ENCODE measurements at regions not wholly inside any gene's neighbourhood (a gene's known extent, or its start where the extent isn't known, plus 50 kb on each side); places are given as distances from the start of the nearest gene placed in this dataset.
"Not testable (repeated sequence)": the region's sequence is repeated elsewhere in the genome, so short reads cannot be mapped to it uniquely, and the experiment has no call there.

DNA sequence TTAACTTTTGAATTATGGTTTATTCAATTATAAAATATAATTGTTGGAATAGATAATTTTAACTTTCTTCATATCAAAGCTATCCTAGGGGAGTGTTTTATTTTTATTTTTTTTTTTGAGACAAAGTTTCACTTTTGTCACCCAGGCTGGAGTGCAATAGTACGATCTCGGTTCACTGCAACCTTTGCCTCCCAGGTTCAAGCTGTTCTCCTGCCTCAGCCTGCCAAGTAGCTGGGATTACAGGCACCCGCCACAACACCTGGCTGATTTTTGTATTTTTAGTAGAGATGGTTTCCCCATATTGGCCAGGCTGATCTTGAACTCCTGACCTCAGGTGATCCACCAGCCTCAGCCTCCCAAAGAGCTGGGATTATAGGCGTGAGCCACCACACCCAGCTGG lies 489.0 kb upstream of the GRIN3A start:
- 77% methylated on average over 3 of the region's 4 CpGs for WGBS
- not testable (repeated sequence) for H2BK12ac ChIP-seq (ENCODE audit: low read length in 2 of 2); H3K9ac ChIP-seq (ENCODE audit: low read length); H3K36me3 ChIP-seq (ENCODE audit: control insufficient read depth in 1 of 2, insufficient read depth in 2 of 2, low read depth in 1 of 2, low read length in 2 of 2); H2BK5ac ChIP-seq (ENCODE audit: low read depth, low read length, poor library complexity, severe bottlenecking); H3K4me3 ChIP-seq (ENCODE audit: insufficient read depth in 1 of 2, low read depth in 1 of 2, low read length in 2 of 2); H3K4me1 ChIP-seq (ENCODE audit: control insufficient read depth, insufficient read depth, low read depth, low read length); H3K27me3 ChIP-seq (ENCODE audit: control insufficient read depth in 1 of 2, insufficient read depth in 1 of 2, low read length in 2 of 2); H3K79me1 ChIP-seq (replicated peaks; ENCODE audit: low read length, poor library complexity, severe bottlenecking); H4K8ac ChIP-seq (ENCODE audit: low read length); H2BK15ac ChIP-seq (ENCODE audit: low read depth, poor library complexity, severe bottlenecking); H2BK120ac ChIP-seq (ENCODE audit: low read depth, low read length); DNase-seq; H2AFZ ChIP-seq (ENCODE audit: low read depth, low read length); H4K91ac ChIP-seq (ENCODE audit: low read length); H3K4ac ChIP-seq (ENCODE audit: low read depth in 1 of 2, low read length in 2 of 2); H3K4me2 ChIP-seq (ENCODE audit: low read length, poor library complexity, severe bottlenecking); H3K18ac ChIP-seq (ENCODE audit: low read depth in 1 of 2, low read length in 2 of 2); H3K23ac ChIP-seq (ENCODE audit: low read length in 2 of 2); H3K27ac ChIP-seq (ENCODE audit: low read length, poor library complexity, severe bottlenecking); H3K14ac ChIP-seq (ENCODE audit: low read length in 2 of 2); H2AK5ac ChIP-seq (ENCODE audit: low read length, severe bottlenecking); H3K9me3 ChIP-seq (ENCODE audit: control insufficient read depth, low read length)

GRCh38 chr9:102225841-102226441 lies 487.5 kb upstream of the GRIN3A start:
- Histone ChIP-seq H3K9ac (ENCODE audit: low read length) (no peak overlapping the region), H4K8ac (ENCODE audit: low read length) (no peak overlapping the region), H3K27me3 (ENCODE audit: control insufficient read depth in 1 of 2, insufficient read depth in 1 of 2, low read length in 2 of 2) (no peaks in the 10 kb centered on the region), H3K14ac (ENCODE audit: low read length in 2 of 2) (no peak overlapping the region), H2BK120ac (ENCODE audit: low read depth, low read length) (no peak overlapping the region), H3K4ac (ENCODE audit: low read depth in 1 of 2, low read length in 2 of 2) (no peak overlapping the region), H3K23ac (ENCODE audit: low read length in 2 of 2) (no peak overlapping the region), H3K4me2 (ENCODE audit: low read length, poor library complexity, severe bottlenecking) (no peak overlapping the region), H2AK5ac (ENCODE audit: low read length, severe bottlenecking) (no peak overlapping the region), H2BK15ac (ENCODE audit: low read depth, poor library complexity, severe bottlenecking) (no peak overlapping the region), H3K4me3 (ENCODE audit: insufficient read depth in 1 of 2, low read depth in 1 of 2, low read length in 2 of 2) (no peak overlapping the region), H3K36me3 (ENCODE audit: control insufficient read depth in 1 of 2, insufficient read depth in 2 of 2, low read depth in 1 of 2, low read length in 2 of 2) (no peaks in the 10 kb centered on the region), H3K79me1 (replicated peaks; ENCODE audit: low read length, poor library complexity, severe bottlenecking) (no peaks in the 10 kb centered on the region), H4K91ac (ENCODE audit: low read length) (no peak overlapping the region), H2AFZ (ENCODE audit: low read depth, low read length) (no peak overlapping the region), H3K9me3 (ENCODE audit: control insufficient read depth, low read length) (no peaks in the 10 kb centered on the region), H2BK12ac (ENCODE audit: low read length in 2 of 2) (no peak overlapping the region), H3K27ac (ENCODE audit: low read length, poor library complexity, severe bottlenecking) (no peak overlapping the region), H2BK5ac (ENCODE audit: low read depth, low read length, poor library complexity, severe bottlenecking) (no peak overlapping the region), H3K4me1 (ENCODE audit: control insufficient read depth, insufficient read depth, low read depth, low read length) (no peaks in the 10 kb centered on the region), H3K18ac (ENCODE audit: low read depth in 1 of 2, low read length in 2 of 2) (no peak overlapping the region)
- whole genome bisulfite sequencing: 80% methylated on average over 1 of the region's 1 CpG
- no peak for DNase-seq

DNA sequence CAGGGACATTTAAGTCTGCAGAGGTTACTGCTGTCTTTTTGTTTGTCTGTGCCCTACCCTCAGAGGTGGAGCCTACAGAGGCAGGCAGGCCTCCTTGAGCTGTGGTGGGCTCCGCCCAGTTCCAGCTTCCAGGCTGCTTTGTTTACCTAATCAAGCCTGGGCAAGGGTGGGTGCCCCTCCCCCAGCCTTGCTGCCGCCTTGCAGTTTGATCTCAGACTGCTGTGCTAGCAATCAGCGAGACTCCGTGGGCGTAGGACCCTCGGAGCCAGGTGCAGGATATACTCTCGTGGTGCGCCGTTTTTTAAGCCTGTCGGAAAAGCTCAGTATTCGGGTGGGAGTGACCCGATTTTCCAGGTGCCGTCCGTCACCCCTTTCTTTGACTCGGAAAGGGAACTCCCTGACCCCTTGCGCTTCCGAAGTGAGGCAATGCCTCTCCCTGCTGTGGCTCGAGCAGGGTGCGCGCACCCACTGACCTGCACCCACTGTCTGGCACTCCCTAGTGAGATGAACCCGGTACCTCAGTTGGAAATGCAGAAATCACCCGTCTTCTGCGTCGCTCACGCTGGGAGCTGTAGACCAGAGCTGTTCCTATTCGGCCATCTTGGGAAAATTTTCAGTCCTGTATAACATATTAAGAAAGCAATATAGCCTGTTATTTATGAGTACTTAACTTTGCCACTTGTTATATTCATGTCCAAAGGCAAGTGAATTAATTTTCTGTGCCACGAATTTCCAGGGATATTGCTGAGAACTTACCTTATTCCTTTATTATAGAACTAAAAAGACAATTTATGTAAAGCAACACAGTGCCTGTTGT lies 485.1 kb upstream of the GRIN3A start:
- not testable (repeated sequence) for H3K14ac ChIP-seq (ENCODE audit: low read length in 2 of 2); H2BK12ac ChIP-seq (ENCODE audit: low read length in 2 of 2); H3K4me2 ChIP-seq (ENCODE audit: low read length, poor library complexity, severe bottlenecking); H3K18ac ChIP-seq (ENCODE audit: low read depth in 1 of 2, low read length in 2 of 2); H4K91ac ChIP-seq (ENCODE audit: low read length); H3K23ac ChIP-seq (ENCODE audit: low read length in 2 of 2); H4K8ac ChIP-seq (ENCODE audit: low read length); H2BK120ac ChIP-seq (ENCODE audit: low read depth, low read length); H3K9ac ChIP-seq (ENCODE audit: low read length); H2BK5ac ChIP-seq (ENCODE audit: low read depth, low read length, poor library complexity, severe bottlenecking); H3K27ac ChIP-seq (ENCODE audit: low read length, poor library complexity, severe bottlenecking); H3K4ac ChIP-seq (ENCODE audit: low read depth in 1 of 2, low read length in 2 of 2); H2AK5ac ChIP-seq (ENCODE audit: low read length, severe bottlenecking); H3K4me1 ChIP-seq (ENCODE audit: control insufficient read depth, insufficient read depth, low read depth, low read length); H3K27me3 ChIP-seq (ENCODE audit: control insufficient read depth in 1 of 2, insufficient read depth in 1 of 2, low read length in 2 of 2); H3K9me3 ChIP-seq (ENCODE audit: control insufficient read depth, low read length); H2BK15ac ChIP-seq (ENCODE audit: low read depth, poor library complexity, severe bottlenecking); H3K79me1 ChIP-seq (replicated peaks; ENCODE audit: low read length, poor library complexity, severe bottlenecking); H3K4me3 ChIP-seq (ENCODE audit: insufficient read depth in 1 of 2, low read depth in 1 of 2, low read length in 2 of 2); H3K36me3 ChIP-seq (ENCODE audit: control insufficient read depth in 1 of 2, insufficient read depth in 2 of 2, low read depth in 1 of 2, low read length in 2 of 2); DNase-seq; H2AFZ ChIP-seq (ENCODE audit: low read depth, low read length)
- 22% methylated on average over 21 of the region's 27 CpGs for WGBS

GRCh38 chr9:102209176-102209575 lies 470.7 kb upstream of the GRIN3A start:
- no peak overlapping the region for H3K9ac ChIP-seq (ENCODE audit: low read length)
- H3K9me3 ChIP-seq (ENCODE audit: control insufficient read depth, low read length): no peaks in the 10 kb centered on the region
- no peak overlapping the region for H3K27ac ChIP-seq (ENCODE audit: low read length, poor library complexity, severe bottlenecking)
- no peak overlapping the region for H3K4ac ChIP-seq (ENCODE audit: low read depth in 1 of 2, low read length in 2 of 2)
- H3K23ac ChIP-seq (ENCODE audit: low read length in 2 of 2): no peak overlapping the region
- 57% methylated on average over 1 of the region's 3 CpGs for WGBS
- H2BK5ac ChIP-seq (ENCODE audit: low read depth, low read length, poor library complexity, severe bottlenecking): no peak overlapping the region
- H2BK12ac ChIP-seq (ENCODE audit: low read length in 2 of 2): no peak overlapping the region
- H3K4me2 ChIP-seq (ENCODE audit: low read length, poor library complexity, severe bottlenecking): no peak overlapping the region
- no peak overlapping the region for H2AK5ac ChIP-seq (ENCODE audit: low read length, severe bottlenecking)
- H3K79me1 ChIP-seq (replicated peaks; ENCODE audit: low read length, poor library complexity, severe bottlenecking): no peaks in the 10 kb centered on the region
- H2BK15ac ChIP-seq (ENCODE audit: low read depth, poor library complexity, severe bottlenecking): no peak overlapping the region
- H3K18ac ChIP-seq (ENCODE audit: low read depth in 1 of 2, low read length in 2 of 2): no peak overlapping the region
- H3K14ac ChIP-seq (ENCODE audit: low read length in 2 of 2): no peak overlapping the region
- H4K91ac ChIP-seq (ENCODE audit: low read length): no peak overlapping the region
- no peak for DNase-seq
- H3K4me3 ChIP-seq (ENCODE audit: insufficient read depth in 1 of 2, low read depth in 1 of 2, low read length in 2 of 2): no peak overlapping the region
- H2AFZ ChIP-seq (ENCODE audit: low read depth, low read length): no peak overlapping the region
- H2BK120ac ChIP-seq (ENCODE audit: low read depth, low read length): no peak overlapping the region
- H3K4me1 ChIP-seq (ENCODE audit: control insufficient read depth, insufficient read depth, low read depth, low read length): no peaks in the 10 kb centered on the region
- no peaks in the 10 kb centered on the region for H3K36me3 ChIP-seq (ENCODE audit: control insufficient read depth in 1 of 2, insufficient read depth in 2 of 2, low read depth in 1 of 2, low read length in 2 of 2)
- H3K27me3 ChIP-seq (ENCODE audit: control insufficient read depth in 1 of 2, insufficient read depth in 1 of 2, low read length in 2 of 2): no peaks in the 10 kb centered on the region
- H4K8ac ChIP-seq (ENCODE audit: low read length): no peak overlapping the region
